Epithelial cell of proximal tubule (primary cell): ENCODE measurements at regions not wholly inside any gene's neighbourhood (a gene's known extent, or its start where the extent isn't known, plus 50 kb on each side); places are given as distances from the start of the nearest gene placed in this dataset.

Experiments used
- DNase-seq: peaks from one replicate; pipeline ENCODE4 v3.0.0-alpha.2; 2011; ENCODE audit warnings: low read depth
- H3K4me3 ChIP-seq: 2 replicates; pipeline ENCODE4 v1.5.1; 2011; ENCODE audit warnings: low read depth, mild to moderate bottlenecking, low read length
- TF ChIP-seq, protein P1 (sequence below): conservative IDR thresholded peaks from 2 replicates; pipeline ENCODE4 v1.5.1; 2012; ENCODE audit warnings: low read depth, mild to moderate bottlenecking, low read length

DNA sequence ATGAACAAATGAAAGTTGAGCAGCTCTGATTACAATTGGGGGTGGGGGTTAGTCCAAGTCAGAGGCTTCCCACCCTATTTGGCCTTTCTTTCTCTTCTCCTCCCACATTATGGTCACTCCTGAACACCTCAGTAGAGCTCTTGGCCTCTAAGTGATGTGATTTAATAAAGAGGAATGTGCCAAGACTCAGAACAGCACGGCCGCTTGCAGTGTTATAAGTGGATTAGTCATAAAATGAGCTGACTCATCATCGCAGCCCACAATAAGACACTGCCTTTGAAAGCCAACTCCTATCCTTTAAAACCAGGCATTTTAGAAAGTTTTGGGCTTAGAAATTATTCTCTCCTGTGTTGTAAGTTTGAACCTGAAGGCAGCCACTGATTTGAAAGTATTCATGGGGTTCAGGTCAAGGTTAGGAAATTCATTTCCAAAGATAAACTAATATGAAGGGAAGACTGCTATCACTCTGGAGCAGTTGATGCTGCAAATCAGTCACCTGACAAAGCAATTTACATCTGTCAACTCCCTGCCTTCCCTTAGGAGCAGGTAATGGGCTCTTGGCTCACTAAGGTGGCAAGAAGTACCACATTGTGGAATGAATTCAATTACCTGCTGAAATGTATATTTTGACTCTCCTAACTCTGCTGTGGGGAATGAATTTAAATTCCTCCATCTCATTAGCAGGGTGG lies 283.6 kb upstream of the NMUR2 start:
- peak; percentile 96 for DNase-seq
- TF ChIP-seq, protein P1, sequence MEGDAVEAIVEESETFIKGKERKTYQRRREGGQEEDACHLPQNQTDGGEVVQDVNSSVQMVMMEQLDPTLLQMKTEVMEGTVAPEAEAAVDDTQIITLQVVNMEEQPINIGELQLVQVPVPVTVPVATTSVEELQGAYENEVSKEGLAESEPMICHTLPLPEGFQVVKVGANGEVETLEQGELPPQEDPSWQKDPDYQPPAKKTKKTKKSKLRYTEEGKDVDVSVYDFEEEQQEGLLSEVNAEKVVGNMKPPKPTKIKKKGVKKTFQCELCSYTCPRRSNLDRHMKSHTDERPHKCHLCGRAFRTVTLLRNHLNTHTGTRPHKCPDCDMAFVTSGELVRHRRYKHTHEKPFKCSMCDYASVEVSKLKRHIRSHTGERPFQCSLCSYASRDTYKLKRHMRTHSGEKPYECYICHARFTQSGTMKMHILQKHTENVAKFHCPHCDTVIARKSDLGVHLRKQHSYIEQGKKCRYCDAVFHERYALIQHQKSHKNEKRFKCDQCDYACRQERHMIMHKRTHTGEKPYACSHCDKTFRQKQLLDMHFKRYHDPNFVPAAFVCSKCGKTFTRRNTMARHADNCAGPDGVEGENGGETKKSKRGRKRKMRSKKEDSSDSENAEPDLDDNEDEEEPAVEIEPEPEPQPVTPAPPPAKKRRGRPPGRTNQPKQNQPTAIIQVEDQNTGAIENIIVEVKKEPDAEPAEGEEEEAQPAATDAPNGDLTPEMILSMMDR: no peak
- H3K4me3 ChIP-seq: no peak overlapping the region

DNA sequence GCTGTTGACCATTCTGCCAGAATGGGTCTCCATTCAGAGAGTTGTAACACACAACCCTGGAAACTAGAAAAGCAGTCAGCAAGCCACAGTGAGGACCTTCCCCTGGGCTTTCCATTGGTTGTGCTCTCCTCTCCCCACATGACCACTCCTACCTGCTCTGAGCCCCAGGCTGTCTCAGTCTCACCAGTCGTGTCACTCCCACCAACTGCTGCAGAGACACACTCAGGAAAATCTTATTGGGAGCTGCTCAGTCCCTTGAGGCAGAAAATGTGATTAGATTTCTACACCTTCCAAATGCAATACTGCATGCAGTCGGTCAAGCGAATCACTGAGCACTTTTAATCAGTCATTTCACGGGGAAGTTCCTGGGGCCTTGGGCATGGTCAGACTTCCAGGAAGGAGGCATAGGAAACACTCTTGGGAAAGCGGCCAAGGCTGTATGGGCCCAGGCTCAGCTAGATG lies 284.2 kb upstream of the NMUR2 start:
- no peak overlapping the region for H3K4me3 ChIP-seq
- peak; percentile 80 for DNase-seq
- TF ChIP-seq, protein P1: no peak

DNA sequence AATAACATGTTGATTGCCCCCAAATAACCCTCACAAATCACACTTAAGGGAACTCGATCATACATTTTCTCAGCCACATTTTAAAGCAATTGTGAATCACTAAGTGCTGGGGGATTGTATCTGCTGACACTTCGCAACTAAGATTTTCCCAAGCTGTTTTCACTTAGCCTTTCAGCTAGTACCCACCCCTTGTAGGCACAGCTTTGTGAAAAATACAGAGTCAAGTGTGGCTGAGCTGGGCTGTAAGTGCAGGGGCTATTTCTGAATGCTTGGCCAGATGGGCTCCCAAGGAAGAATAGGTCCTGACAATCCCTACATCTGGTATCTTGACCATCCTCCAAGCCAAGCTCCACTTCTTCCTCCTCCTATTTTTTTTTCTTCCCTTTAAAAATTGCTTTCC lies 289.2 kb upstream of the NMUR2 start:
- no peak for DNase-seq
- TF ChIP-seq, protein P1: no peak
- no peak overlapping the region for H3K4me3 ChIP-seq

DNA sequence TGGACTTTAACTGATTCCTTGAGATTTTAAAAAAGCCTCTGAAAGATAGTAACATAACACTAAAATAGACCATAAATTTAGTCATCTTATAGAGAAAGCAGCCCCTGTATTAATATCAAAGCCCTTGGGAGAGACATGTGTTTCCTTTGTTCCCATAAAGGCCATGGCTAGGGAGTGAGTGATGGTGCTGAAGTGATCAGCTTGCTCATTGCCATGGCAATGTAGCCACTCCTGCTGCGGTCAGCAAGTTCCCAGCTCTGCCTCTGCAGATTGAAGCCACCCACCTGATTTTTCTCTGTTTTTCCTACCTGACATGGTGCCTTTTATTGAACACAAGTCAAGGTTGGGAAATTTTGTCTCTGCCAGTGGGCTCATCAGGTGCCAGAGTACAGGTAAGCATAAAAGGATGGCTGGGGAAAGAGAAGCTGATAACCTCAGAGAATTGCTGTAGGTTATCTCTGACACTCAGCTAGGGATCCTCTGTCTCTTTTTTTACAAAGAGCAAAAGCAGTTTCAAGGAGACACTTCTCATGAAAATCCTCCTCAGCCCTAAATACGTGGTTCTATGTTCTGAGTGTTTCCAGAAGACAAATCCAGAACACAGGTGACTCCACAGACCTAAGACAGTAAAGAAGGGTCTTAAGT lies 296.3 kb upstream of the NMUR2 start:
- no peak for DNase-seq
- TF ChIP-seq, protein P1: no peak
- H3K4me3 ChIP-seq: no peak overlapping the region

DNA sequence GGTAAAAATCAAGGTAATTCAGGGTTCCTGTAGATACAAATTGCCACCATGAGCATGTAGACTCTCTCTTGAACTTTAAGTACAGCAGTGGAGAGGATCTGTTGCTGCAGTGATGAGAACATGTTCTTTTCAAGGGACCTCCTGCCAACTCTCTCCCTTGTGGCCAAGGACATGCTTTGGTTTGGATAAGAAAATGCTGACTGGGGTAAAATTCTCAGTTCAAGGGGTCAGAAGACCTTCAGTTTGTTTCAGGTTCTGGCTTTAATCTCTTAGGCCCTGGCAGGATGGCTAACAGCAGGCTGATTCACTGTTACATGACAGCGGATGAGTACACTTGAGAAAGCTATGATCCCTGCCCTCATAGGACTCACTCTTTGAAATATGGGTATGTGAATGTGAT lies 299.2 kb upstream of the NMUR2 start:
- no peak overlapping the region for H3K4me3 ChIP-seq
- TF ChIP-seq, protein P1: no peak
- DNase-seq: no peak

DNA sequence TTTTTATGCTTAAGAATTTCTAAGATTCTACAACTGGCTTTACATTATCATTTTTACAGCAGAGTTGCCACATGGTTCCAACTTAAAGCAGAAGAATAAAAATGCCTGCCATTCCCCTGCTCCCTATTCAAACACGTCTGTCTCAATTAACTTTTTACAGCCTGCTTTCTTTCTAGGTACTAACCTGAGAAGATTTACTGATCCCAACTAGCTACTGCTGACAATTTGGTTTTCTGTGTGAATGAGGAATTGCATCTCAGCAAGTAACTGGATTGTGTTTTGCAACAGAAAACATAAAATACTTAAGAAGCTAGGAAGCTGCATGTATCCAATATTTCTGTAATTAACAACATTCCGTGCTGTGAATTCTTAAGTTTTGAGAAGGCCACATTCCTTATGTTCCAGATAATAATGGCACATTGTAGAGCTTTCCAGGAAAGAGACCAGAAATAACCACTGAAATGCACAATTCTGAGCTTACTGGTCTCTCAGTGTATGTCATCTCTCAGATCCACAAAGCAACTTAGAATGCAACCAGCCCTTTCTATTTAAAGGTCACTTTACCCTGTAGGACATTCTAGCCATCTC lies 306.8 kb upstream of the NMUR2 start:
- no peak for DNase-seq
- H3K4me3 ChIP-seq: no peak overlapping the region
- TF ChIP-seq, protein P1: no peak

DNA sequence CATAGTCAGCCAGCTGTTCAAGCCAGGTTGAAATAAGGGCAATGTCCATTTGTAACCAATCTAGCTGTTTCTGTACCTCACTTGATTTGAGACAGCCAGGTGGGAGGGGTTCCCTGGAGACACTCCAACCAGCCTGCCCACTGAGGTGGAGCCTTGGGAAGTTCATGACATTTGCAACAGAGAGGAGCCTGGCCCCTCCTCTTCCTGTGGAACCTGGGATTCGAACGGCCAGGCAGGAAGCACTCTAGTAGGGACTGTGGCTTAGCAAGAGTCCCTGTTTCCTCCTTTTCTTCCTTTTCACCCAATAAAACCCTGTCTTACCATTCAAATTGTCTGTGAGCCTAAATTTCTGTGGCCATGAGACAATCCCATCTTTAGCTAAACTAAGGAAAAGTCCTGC lies 312.3 kb upstream of the NMUR2 start:
- DNase-seq: no peak
- no peak overlapping the region for H3K4me3 ChIP-seq
- TF ChIP-seq, protein P1: no peak
